ENCODE measurements at regions not wholly inside any gene's neighbourhood (a gene's known extent, or its start where the extent isn't known, plus 50 kb on each side); places are given as distances from the start of the nearest gene placed in this dataset.

GRCh38 chr6:9896806-9897205, 518.1 kb downstream of the TFAP2A start:
- no peak overlapping the region for H3K4me3 ChIP-seq
- DNase-seq, result no peak
- peaks cover 0 to 6% (median 0%) of the 10 kb centered on the region in 8 donors for H3K9me3 ChIP-seq
- intact Hi-C loops (cut with DNase I; ENCODE audit: low total_unique reads), result no loop called here
- no peak overlapping the region for H3K27ac ChIP-seq
- H3K4me1 ChIP-seq, result no peaks in the 10 kb centered on the region
- WGBS, 5 donors, result 64 to 73% (median 67%) methylated on average over 3 of the region's 3 CpGs
- no peaks in the 10 kb centered on the region for H3K27me3 ChIP-seq (replicated peaks in 1 of 7)
- TF ChIP-seq POLR2A (IDR thresholded peaks at IDR 0.05) (no peak), CTCF (IDR thresholded peaks at IDR 0.05 in 8 of 11, conservative IDR thresholded peaks at IDR 0.05 in 3 of 11) (no peak), POLR2AphosphoS5 (IDR thresholded peaks at IDR 0.05) (no peak)
- H3K36me3 ChIP-seq, result no peaks in the 10 kb centered on the region

- no peaks in the 10 kb centered on the region for H3K36me3 ChIP-seq
- intact Hi-C loops (cut with DNase I; ENCODE audit: low total_unique reads), result no loop called here
- WGBS, 5 donors, result 65 to 79% (median 68%) methylated on average over 4 of the region's 4 CpGs
- DNase-seq, result no peak
- H3K27ac ChIP-seq, result no peak overlapping the region
- no peaks in the 10 kb centered on the region for H3K27me3 ChIP-seq (replicated peaks in 1 of 7)
- no peak for TF ChIP-seq POLR2AphosphoS5 (IDR thresholded peaks at IDR 0.05)
- TF ChIP-seq CTCF (IDR thresholded peaks at IDR 0.05 in 8 of 11, conservative IDR thresholded peaks at IDR 0.05 in 3 of 11), result no peak
- no peak for TF ChIP-seq POLR2A (IDR thresholded peaks at IDR 0.05)
- H3K4me1 ChIP-seq, result no peaks in the 10 kb centered on the region
- H3K9me3 ChIP-seq, result peaks cover 0 to 32% (median 10%) of the 10 kb centered on the region in 8 donors
- H3K4me3 ChIP-seq, result no peak overlapping the region
Observed at GRCh38 chr6:9890893-9891292, 524.0 kb downstream of the TFAP2A start.

GRCh38 chr6:9890469-9890868, 524.4 kb downstream of the TFAP2A start:
- Histone ChIP-seq H3K4me3 (no peak overlapping the region), H3K9me3 (peaks cover 0 to 32% (median 10%) of the 10 kb centered on the region in 8 donors), H3K36me3 (no peaks in the 10 kb centered on the region), H3K4me1 (no peaks in the 10 kb centered on the region), H3K27me3 (replicated peaks in 1 of 7) (no peaks in the 10 kb centered on the region), H3K27ac (no peak overlapping the region)
- intact Hi-C loops (cut with DNase I; ENCODE audit: low total_unique reads), result no loop called here
- 83 to 93% (median 88%) methylated on average over 3 of the region's 3 CpGs for WGBS, 5 donors
- DNase-seq, result no peak
- no peak for TF ChIP-seq CTCF (IDR thresholded peaks at IDR 0.05 in 8 of 11, conservative IDR thresholded peaks at IDR 0.05 in 3 of 11)
- no peak for TF ChIP-seq POLR2A (IDR thresholded peaks at IDR 0.05)
- TF ChIP-seq POLR2AphosphoS5 (IDR thresholded peaks at IDR 0.05), result no peak

- Histone ChIP-seq H3K9me3 (peaks cover 0 to 70% (median 49%) of the 10 kb centered on the region in 8 donors), H3K36me3 (no peaks in the 10 kb centered on the region), H3K4me3 (no peak overlapping the region), H3K27me3 (replicated peaks in 1 of 7) (no peaks in the 10 kb centered on the region), H3K27ac (no peak overlapping the region), H3K4me1 (no peaks in the 10 kb centered on the region)
- intact Hi-C loops (cut with DNase I; ENCODE audit: low total_unique reads), result no loop called here
- no peak for DNase-seq
- WGBS, 5 donors, result 21 to 51% (median 30%) methylated on average over 1 of the region's 1 CpG
- TF ChIP-seq POLR2A (IDR thresholded peaks at IDR 0.05) (no peak), POLR2AphosphoS5 (IDR thresholded peaks at IDR 0.05) (no peak), CTCF (IDR thresholded peaks at IDR 0.05 in 8 of 11, conservative IDR thresholded peaks at IDR 0.05 in 3 of 11) (no peak)
Observed at GRCh38 chr6:9878535-9878934, 536.3 kb downstream of the TFAP2A start.

Data from spleen (tissue), 11 donors.